HG03342 (cell line): ENCODE measurements at regions not wholly inside any gene's neighbourhood (a gene's known extent, or its start where the extent isn't known, plus 50 kb on each side); places are given as distances from the start of the nearest gene placed in this dataset.
"Not testable (repeated sequence)": the region's sequence is repeated elsewhere in the genome, so short reads cannot be mapped to it uniquely, and the experiment has no call there.

Experiments used
- ATAC-seq: cut with Tn5 transposase; IDR thresholded peaks from one replicate; pipeline ENCODE4 v1.9.1; 2021; ENCODE audit warnings: mild to moderate bottlenecking, moderate library complexity; ENCODE audit not compliant: unreplicated experiment

GRCh38 chr2:16396171-16396570, 269.5 kb downstream of the CYRIA start:
- ATAC-seq = no peak

DNA sequence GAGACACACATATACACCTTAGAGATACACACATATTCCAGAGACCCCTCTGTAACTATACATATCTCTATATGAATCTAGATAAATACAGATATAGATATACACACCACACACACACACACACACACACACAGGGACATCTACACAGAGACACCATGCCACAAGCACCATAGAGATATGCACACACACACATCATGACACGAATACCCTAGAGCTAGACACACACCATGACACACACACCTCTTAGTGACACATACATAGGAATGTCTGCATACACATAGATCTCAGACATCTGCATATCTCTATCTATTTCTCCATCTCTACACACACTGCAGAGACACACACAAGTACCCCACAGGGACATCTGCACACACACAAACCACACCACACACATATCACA, 270.0 kb downstream of the CYRIA start:
- no peak for ATAC-seq

- ATAC-seq = no peak
Observed at GRCh38 chr2:16394986-16395550, 270.6 kb downstream of the CYRIA start.

DNA sequence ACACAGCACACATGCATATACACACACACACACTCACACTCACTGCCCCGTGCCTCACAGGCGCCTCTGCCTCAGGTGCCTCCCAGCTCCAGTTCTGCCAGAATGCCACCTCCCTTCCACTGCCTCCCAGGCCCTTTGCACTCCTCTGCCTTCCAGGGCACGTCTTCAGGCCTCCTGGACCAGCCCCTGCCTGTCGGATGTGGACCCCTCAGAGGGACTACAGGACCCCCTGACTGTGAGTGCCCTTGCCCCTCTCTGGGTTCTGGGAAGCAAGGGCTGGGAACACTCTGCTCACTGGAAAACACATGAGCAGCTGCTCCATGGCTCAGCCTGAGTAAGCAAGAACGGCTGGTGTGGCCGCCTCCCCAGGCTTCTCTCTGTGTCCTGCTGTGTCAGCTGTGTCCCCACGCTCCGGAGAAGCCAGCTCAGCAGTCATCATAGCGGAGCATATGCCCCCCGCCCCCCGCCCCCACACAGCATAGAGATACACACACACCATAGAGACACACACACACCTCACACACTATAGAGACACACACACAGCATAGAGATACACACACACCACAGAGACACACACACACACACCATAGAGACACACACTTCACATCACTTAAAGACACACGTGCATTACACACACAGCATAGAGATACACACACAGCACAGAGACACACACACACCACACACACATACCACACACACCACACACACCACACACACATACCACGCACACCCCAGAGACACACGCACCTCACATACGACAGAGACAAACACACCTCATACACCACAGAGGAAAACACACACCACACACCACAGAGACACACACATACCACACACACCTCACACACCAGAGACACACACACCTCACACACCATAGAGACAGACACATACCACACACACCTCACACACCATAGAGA, 271.3 kb downstream of the CYRIA start:
- no peak for ATAC-seq

- ATAC-seq = no peak
Observed at GRCh38 chr2:16393500-16394071, 272.0 kb downstream of the CYRIA start.

- ATAC-seq = no peak
Observed at GRCh38 chr2:16392647-16393499, 272.8 kb downstream of the CYRIA start.

DNA sequence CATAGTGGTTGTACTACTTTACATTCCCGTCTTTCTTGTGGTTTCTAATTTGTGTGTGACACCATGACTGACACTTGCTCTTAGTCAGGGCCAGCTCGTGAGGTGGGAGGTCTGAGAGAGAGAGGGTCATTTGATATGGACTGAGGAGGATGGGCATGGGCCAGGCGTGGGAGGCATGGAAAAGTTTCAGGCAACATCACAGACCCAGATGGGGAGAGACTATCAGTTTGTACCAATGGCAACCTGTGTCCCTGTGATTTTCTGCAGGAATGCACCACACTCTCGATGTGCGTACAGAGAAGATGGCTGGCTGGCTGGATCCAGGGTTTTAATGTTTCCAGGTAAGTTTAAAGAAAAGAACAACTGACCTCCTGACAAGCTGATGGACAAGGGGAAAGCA, 273.6 kb downstream of the CYRIA start:
- no peak for ATAC-seq

GRCh38 chr2:16390561-16390960, 275.1 kb downstream of the CYRIA start:
- no peak for ATAC-seq

DNA sequence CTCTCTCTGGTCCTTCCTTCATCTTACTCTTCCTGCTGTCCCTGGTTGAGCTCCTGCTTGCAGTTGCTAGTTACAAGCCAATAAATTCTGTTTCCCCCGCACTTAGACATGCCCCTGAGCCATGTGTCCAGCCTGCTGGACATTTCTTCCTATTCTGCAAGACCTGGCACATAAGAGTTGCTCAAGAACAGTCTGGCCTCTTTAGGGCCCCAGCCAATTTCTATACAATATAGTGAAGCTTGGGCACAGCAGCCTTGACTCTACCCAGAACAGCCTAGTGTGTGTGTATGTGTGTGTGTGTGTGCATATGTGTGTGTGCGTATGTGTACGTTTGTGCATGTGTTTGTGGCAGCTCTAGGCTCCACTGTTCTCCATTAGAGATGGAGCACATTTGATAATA, 276.0 kb downstream of the CYRIA start:
- no peak for ATAC-seq

DNA sequence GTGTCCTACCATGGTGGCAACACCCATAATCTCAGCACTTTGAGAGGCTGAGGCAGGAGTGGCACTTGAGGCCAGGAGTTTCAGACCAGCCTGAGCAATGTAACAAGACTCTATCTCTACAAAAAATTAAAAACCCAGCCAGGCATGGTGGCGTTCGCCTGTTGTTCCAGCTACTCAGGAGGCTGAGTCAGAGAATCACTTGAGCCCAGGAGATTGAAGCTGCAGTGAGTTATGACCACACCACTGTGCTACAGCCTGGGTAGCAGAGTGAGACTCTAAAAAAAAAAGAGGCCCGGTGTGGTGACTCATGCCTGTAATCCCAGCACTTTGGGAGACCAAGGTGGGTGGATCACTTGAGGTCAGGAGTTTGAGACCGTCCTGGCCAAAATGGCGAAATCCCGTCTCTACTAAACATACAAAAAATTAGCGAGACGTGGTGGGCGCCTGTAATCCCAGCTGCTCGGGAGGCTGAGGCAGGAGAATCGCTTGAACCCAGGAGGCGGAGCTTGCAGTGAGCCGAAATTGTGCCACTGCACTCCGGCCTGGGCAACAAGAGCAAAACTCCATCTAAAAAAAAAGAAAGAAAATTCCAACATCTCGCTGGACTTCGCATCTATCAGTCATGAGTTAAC, 277.3 kb downstream of the CYRIA start:
- not testable (repeated sequence) for ATAC-seq

GRCh38 chr2:16387461-16387984, 278.1 kb downstream of the CYRIA start:
- ATAC-seq = no peak

GRCh38 chr2:16386431-16386830, 279.2 kb downstream of the CYRIA start:
- ATAC-seq = no peak

- no peak for ATAC-seq
Observed at GRCh38 chr2:16386031-16386430, 279.6 kb downstream of the CYRIA start.

DNA sequence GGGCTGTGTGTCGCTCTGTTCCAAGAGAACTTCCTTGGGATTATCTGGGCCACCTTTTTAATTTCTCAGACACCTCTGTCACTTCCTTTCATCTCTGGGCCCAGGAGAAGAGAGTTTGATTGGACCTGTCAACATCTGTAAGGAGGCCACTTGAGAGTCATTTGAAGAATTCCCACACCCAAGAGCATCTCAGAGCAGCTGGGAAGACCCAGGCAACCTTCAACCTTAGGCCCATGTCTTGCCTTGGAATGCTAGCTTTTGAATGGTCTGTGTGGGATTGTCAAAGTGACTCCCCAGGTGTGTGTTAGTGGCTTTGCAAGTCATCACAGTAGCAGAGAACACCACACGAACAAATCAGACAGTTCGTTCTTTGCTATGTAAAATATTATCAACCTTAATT, 280.3 kb downstream of the CYRIA start:
- ATAC-seq = no peak

DNA sequence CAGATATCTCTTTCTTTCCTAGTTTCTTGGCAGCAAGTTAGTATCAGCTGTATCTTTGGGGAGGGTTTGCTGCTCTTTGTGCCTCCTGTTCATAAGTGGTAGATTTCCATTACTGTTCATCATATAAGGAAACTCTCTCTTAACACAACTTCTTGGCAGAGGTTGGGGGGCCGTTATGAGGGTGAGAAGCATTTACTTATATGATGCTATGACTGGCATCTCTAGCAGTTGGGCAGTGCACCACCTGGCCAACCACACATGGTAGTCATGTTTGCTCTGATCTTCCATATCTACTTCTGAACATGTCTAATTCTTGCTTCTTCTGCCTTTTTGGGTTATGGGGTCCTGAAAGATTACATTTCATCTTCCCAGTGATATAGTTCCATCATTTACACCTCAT, 282.2 kb downstream of the CYRIA start:
- ATAC-seq = no peak

DNA sequence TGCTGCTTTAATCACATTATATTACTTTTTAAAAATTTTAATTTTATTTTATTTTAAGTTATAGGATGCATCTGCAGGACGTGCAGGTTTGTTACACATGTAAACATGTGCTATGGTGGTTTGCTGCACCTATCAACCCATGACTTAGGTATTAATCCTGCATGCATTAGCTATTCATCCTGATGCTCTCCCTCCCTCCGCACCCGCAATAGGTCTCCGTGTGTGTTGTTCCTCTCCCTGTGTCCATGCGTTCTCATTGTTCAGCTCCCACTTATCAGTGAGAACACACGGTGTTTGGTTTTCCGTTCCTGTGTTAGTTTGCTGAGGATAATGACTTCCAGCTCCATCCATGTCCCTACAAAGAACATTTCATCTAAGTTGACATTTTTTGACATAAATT, 283.2 kb downstream of the CYRIA start:
- no peak for ATAC-seq

- ATAC-seq = no peak
Observed at GRCh38 chr2:16381511-16381910, 284.1 kb downstream of the CYRIA start.

GRCh38 chr2:16379901-16380300, 285.7 kb downstream of the CYRIA start:
- not testable (repeated sequence) for ATAC-seq

DNA sequence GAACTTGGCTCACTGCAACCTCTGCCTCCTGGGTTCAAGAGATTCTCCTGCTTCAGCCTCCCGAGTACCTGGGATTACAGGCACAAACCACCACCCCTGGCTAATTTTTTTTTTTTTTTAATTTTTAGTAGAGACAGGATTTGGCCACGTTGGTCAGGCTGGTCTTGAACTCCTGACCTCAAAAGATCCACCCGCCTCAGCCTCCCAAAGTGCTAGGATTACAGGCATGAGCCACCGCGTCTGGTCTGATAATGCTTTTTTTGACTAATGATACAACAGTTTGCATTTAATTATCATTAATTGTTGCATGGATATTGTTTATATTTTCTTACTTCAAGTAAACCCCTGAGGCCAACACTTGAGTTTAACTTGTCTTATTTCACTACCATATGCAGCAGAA, 286.6 kb downstream of the CYRIA start:
- not testable (repeated sequence) for ATAC-seq

DNA sequence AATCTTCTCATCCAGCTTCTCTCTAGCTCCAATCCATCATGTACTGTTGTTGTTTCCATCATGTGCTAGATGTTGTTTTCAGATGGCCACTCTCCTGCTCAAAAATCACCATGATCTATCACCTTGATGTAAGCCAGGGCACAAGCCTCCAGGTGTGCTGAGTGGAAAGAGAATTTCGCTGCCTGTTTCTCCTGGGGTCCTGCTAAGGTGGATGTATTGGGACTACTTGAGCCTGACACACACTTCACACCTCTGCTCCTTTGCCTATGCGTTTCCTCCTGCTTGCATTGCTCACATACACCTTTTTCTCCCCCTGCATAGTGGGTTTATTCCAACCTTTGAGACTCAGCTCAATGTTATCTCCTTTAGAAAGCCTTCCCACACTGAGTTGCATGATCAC, 287.6 kb downstream of the CYRIA start:
- ATAC-seq = no peak

GRCh38 chr2:16375981-16376380, 289.7 kb downstream of the CYRIA start:
- ATAC-seq = no peak
